GM12872 (cell line): ENCODE measurements at regions not wholly inside any gene's neighbourhood (a gene's known extent, or its start where the extent isn't known, plus 50 kb on each side); places are given as distances from the start of the nearest gene placed in this dataset.

Experiments used
- TF ChIP-seq, protein P1 (sequence below): IDR thresholded peaks from 3 replicates; pipeline ENCODE4 v1.5.1; 2011; ENCODE audit warnings: low read depth, mild to moderate bottlenecking, low read length, moderate library complexity; ENCODE audit not compliant: insufficient read depth

DNA sequence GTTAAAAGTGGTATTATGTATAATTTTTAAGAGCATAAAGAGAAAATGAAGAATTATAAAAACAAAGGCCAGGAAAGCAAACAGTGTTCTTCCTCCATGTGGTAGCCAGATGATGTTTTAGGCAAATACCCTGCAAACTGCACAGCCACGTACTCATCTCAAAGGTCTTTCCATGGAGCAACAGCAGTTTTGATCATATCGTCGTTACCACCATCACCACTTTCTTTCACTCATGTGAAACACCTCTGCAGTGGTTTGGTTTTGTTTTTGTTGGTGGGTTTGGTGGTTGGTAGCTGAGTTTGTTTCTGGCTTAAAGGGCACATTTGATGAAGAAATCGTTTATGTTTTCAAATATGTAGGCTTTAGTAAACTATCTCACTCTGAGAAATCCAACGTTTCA, 229.9 kb upstream of the AMELY start:
- TF ChIP-seq, protein P1, sequence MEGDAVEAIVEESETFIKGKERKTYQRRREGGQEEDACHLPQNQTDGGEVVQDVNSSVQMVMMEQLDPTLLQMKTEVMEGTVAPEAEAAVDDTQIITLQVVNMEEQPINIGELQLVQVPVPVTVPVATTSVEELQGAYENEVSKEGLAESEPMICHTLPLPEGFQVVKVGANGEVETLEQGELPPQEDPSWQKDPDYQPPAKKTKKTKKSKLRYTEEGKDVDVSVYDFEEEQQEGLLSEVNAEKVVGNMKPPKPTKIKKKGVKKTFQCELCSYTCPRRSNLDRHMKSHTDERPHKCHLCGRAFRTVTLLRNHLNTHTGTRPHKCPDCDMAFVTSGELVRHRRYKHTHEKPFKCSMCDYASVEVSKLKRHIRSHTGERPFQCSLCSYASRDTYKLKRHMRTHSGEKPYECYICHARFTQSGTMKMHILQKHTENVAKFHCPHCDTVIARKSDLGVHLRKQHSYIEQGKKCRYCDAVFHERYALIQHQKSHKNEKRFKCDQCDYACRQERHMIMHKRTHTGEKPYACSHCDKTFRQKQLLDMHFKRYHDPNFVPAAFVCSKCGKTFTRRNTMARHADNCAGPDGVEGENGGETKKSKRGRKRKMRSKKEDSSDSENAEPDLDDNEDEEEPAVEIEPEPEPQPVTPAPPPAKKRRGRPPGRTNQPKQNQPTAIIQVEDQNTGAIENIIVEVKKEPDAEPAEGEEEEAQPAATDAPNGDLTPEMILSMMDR, result no peak
